Progenitor cell of endocrine pancreas (in vitro differentiated cells): ENCODE measurements at regions not wholly inside any gene's neighbourhood (a gene's known extent, or its start where the extent isn't known, plus 50 kb on each side); places are given as distances from the start of the nearest gene placed in this dataset.

ENCODE experiments used
- DNase-seq: peaks from one replicate; pipeline ENCODE4 v3.0.0; 2021; ENCODE audit warnings: low spot score; ENCODE audit not compliant: unreplicated experiment
- H3K27ac Mint-ChIP-seq: 2 replicates; pipeline ENCODE4 v1.8.0; 2021; ENCODE audit warnings: mild to moderate bottlenecking, moderate library complexity, mixed read lengths
- H3K27me3 Mint-ChIP-seq: 2 replicates; pipeline ENCODE4 v1.8.0; 2021; ENCODE audit warnings: mixed read lengths
- H3K36me3 Mint-ChIP-seq: 2 replicates; pipeline ENCODE4 v1.8.0; 2022; ENCODE audit warnings: mixed read lengths; ENCODE audit not compliant: insufficient read depth
- H3K4me1 Mint-ChIP-seq: 2 replicates; pipeline ENCODE4 v1.8.0; 2021; ENCODE audit warnings: low read depth, mixed read lengths
- H3K4me3 Mint-ChIP-seq: 2 replicates; pipeline ENCODE4 v1.8.0; 2021; ENCODE audit warnings: low read depth, mild to moderate bottlenecking, moderate library complexity, mixed read lengths
- H3K9me3 Mint-ChIP-seq: 2 replicates; pipeline ENCODE4 v1.8.0; 2021; ENCODE audit warnings: low read depth, mixed read lengths
- TF ChIP-seq, protein P1 (sequence below): fragments of 200-600 bp; sonication (generic); IDR thresholded peaks from one replicate; pipeline ENCODE4 v1.5.0; 2021; ENCODE audit warnings: antibody characterized with exemption, mild to moderate bottlenecking; ENCODE audit not compliant: unreplicated experiment

DNA sequence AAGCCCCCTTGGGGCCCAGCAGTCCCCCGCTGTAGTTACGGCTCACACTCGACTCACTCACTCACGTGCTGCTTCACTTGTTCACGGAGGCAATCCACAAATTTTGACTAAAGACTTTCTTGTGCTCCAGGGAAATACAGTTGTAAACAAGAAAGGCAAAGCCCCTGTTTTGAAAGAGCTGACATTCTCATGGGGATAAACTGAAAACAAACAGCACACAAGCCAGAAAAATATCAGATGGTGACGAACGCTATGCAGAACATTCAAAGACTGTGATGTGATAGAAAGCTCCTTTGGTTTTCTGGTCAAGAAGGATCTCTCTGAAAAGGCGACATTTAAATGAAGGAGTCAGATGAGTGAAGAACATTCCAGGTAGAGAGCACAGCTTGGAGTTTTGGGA, 385.3 kb upstream of the SMIM21 start:
- TF ChIP-seq, protein P1, sequence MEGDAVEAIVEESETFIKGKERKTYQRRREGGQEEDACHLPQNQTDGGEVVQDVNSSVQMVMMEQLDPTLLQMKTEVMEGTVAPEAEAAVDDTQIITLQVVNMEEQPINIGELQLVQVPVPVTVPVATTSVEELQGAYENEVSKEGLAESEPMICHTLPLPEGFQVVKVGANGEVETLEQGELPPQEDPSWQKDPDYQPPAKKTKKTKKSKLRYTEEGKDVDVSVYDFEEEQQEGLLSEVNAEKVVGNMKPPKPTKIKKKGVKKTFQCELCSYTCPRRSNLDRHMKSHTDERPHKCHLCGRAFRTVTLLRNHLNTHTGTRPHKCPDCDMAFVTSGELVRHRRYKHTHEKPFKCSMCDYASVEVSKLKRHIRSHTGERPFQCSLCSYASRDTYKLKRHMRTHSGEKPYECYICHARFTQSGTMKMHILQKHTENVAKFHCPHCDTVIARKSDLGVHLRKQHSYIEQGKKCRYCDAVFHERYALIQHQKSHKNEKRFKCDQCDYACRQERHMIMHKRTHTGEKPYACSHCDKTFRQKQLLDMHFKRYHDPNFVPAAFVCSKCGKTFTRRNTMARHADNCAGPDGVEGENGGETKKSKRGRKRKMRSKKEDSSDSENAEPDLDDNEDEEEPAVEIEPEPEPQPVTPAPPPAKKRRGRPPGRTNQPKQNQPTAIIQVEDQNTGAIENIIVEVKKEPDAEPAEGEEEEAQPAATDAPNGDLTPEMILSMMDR, result no peak
- Mint-ChIP-seq H3K9me3 (no peaks in the 10 kb centered on the region), H3K4me1 (peaks cover 4% of the 10 kb centered on the region), H3K36me3 (no peaks in the 10 kb centered on the region), H3K4me3 (no peak overlapping the region), H3K27me3 (peaks cover 10% of the 10 kb centered on the region), H3K27ac (no peak overlapping the region)
- no peak for DNase-seq

DNA sequence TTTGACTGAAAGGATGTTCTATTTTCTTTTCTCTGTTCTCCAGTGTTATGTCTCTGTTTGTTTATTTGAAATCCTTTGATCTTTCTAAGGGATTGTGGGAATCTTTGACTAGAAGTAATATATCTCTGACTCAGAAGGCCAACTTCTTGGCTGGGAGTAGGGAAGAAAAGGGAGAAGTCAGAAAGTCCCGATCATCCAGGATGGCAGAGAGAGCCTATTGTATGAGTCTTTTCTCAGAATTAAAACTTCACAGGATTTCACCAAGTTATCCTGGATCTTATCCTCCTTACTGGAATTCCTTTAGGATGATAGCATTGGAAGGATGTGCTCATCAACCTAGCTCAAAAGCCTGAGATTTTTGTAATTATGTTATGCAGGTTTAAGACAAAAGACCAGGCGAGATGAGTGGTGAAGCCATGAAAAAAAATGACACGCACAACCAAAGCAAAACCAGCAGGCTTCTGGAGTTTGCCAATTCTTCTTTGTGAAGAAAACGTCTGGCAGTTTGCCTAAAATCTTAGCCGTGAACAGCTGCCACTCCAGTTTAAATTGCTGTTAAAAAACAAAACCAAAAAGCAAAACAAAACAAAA, 383.6 kb upstream of the SMIM21 start:
- DNase-seq, result no peak
- Mint-ChIP-seq H3K27ac (no peak overlapping the region), H3K4me1 (peaks cover 4% of the 10 kb centered on the region), H3K9me3 (no peaks in the 10 kb centered on the region), H3K4me3 (no peak overlapping the region), H3K27me3 (peaks cover 13% of the 10 kb centered on the region), H3K36me3 (no peaks in the 10 kb centered on the region)
- TF ChIP-seq, protein P1, result no peak

DNA sequence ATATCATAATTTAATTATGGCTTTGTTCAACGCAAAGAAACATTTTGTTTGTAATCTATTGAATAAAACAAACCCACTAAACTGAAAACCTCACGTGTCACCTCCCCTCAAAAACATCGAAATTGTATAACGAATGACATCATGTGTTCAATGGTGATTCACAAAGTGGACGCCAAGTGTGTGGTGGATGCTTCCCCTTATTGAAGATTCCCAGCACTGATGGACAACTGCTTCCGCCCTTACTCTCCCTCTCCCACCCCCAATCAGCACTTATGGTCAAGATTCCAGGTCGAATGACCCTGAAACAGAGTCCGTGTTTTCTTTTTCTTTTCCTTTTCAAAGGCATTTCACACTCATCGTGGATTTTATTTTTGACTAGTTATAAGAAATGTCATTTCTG, 383.0 kb upstream of the SMIM21 start:
- Mint-ChIP-seq H3K36me3 (no peaks in the 10 kb centered on the region), H3K4me1 (peaks cover 4% of the 10 kb centered on the region), H3K9me3 (no peaks in the 10 kb centered on the region), H3K4me3 (no peak overlapping the region), H3K27me3 (peaks cover 13% of the 10 kb centered on the region), H3K27ac (no peak overlapping the region)
- DNase-seq, result no peak
- TF ChIP-seq, protein P1, result no peak

DNA sequence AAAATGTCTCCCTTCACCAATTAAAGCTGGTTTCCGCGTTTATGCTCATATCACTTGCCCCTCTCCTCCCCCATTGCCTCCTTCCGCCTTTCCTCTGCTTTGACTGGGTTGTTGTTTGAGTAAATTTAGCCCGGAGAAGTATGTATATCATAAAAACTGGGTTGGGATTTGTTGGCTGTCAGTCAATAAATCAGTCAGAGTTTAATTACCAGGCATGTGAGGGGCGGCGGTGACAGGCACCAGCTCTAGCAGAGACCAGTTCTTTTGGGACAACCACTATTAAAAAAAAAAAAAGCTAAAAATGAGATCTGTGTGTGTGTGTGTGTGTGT, 382.4 kb upstream of the SMIM21 start:
- peaks cover 10% of the 10 kb centered on the region for H3K27me3 Mint-ChIP-seq
- no peak overlapping the region for H3K4me3 Mint-ChIP-seq
- H3K4me1 Mint-ChIP-seq, result peaks cover 4% of the 10 kb centered on the region

DNA sequence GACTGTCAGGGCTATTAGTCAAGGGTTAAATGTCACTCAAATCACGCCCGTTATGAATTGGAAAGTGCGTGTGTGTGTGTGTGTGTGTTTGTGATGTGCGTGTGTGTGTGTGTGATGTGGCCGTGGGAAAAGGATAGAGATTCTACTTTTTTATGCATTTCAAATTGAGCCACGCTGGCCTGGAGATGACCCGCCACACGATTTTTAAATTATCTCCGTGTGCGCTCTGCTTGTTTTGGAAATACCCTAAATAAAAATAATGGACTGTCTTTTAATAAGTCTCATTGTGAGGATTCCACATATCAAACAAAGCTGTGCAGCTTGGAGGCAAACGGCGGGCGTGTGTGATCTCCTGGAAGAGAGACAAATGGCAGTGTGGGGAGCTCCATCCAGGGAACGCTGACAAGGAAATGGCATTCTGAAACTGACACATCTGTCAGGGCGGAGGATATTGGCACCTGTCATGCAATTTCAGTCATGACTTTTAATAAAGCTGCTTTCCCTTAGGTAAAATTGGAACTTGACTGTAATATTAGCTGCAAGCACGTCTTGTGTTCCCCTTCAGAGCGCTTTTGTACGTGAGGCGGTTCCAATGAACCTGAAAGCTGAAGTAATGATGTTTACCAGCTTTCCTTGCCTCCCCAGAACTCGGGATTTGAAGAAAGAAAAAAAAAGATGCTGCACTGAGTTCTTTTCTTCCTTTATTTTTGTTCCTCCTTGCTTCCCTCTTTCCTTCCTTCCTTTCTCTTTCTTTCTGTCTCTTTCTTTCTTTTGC, 381.8 kb upstream of the SMIM21 start:
- peak overlapping the region; percentile 3 for H3K27ac Mint-ChIP-seq
- no peak for DNase-seq
- no peaks in the 10 kb centered on the region for H3K36me3 Mint-ChIP-seq
- no peak overlapping the region for H3K4me3 Mint-ChIP-seq
- TF ChIP-seq, protein P1, result no peak
- peaks cover 13% of the 10 kb centered on the region for H3K27me3 Mint-ChIP-seq
- peaks cover 4% of the 10 kb centered on the region for H3K4me1 Mint-ChIP-seq
- no peaks in the 10 kb centered on the region for H3K9me3 Mint-ChIP-seq

More for the DNA sequence above, 382.4 kb upstream of the SMIM21 start:
- peak overlapping the region; percentile 3 for H3K27ac Mint-ChIP-seq
- TF ChIP-seq, protein P1, result no peak
- DNase-seq, result no peak
- no peaks in the 10 kb centered on the region for H3K36me3 Mint-ChIP-seq
- no peaks in the 10 kb centered on the region for H3K9me3 Mint-ChIP-seq
